PFSK-1 (cell line): ENCODE measurements at regions not wholly inside any gene's neighbourhood (a gene's known extent, or its start where the extent isn't known, plus 50 kb on each side); places are given as distances from the start of the nearest gene placed in this dataset.

Source experiments
- POLR2AphosphoS5 ChIP-seq: IDR thresholded peaks from 2 replicates; pipeline ENCODE4 v1.6.1; 2012; ENCODE audit warnings: low read depth, mild to moderate bottlenecking, control low read depth, low read length, moderate library complexity
- TF ChIP-seq, protein P1 (sequence below), 2 experiments: IDR thresholded peaks; 2 replicates each; pipeline versions ENCODE4 v1.6.1 to v1.8.0; 2011 to 2012; ENCODE audit warnings: low read depth in 2 of 2, low read length in 2 of 2, control low read depth in 1 of 2, inconsistent platforms in 1 of 2, mild to moderate bottlenecking in 1 of 2, moderate library complexity in 1 of 2; ENCODE audit not compliant: insufficient read depth in 1 of 2

DNA sequence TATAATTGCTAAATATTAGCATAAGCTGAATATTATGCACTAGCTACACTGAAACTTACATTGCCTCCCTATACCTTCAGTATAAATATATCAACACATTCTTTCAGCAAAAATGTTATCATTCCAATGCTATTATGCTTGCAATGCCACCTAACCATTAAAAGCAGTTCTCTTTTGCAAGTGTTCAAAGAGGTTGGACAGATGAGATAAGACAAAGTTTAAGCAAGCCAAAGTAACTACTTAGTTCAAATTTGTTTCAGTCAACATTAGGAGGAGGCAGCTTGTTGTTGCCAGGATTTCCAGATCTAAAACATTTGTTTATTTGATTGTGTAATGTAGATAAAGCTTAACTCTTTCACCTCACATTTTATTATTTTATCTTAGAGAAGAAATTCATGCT is 323.9 kb upstream of the FAM241A start:
- no peak for TF ChIP-seq POLR2AphosphoS5
- TF ChIP-seq, protein P1, sequence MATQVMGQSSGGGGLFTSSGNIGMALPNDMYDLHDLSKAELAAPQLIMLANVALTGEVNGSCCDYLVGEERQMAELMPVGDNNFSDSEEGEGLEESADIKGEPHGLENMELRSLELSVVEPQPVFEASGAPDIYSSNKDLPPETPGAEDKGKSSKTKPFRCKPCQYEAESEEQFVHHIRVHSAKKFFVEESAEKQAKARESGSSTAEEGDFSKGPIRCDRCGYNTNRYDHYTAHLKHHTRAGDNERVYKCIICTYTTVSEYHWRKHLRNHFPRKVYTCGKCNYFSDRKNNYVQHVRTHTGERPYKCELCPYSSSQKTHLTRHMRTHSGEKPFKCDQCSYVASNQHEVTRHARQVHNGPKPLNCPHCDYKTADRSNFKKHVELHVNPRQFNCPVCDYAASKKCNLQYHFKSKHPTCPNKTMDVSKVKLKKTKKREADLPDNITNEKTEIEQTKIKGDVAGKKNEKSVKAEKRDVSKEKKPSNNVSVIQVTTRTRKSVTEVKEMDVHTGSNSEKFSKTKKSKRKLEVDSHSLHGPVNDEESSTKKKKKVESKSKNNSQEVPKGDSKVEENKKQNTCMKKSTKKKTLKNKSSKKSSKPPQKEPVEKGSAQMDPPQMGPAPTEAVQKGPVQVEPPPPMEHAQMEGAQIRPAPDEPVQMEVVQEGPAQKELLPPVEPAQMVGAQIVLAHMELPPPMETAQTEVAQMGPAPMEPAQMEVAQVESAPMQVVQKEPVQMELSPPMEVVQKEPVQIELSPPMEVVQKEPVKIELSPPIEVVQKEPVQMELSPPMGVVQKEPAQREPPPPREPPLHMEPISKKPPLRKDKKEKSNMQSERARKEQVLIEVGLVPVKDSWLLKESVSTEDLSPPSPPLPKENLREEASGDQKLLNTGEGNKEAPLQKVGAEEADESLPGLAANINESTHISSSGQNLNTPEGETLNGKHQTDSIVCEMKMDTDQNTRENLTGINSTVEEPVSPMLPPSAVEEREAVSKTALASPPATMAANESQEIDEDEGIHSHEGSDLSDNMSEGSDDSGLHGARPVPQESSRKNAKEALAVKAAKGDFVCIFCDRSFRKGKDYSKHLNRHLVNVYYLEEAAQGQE (IDR thresholded peaks at IDR 0.05; ENCODE audit: insufficient read depth in 1 of 2, low read depth in 2 of 2, low read length in 2 of 2): no peak
